B cell (primary cell): ENCODE measurements at regions not wholly inside any gene's neighbourhood (a gene's known extent, or its start where the extent isn't known, plus 50 kb on each side); places are given as distances from the start of the nearest gene placed in this dataset.

Experiments used
- ATAC-seq: fragments of 200-7000 bp; cut with Tn5 transposase; one replicate; pipeline ENCODE4 v1.10.0; 2021; ENCODE audit warnings: low read depth, mild to moderate bottlenecking, moderate number of reproducible peaks, moderate library complexity
- CTCF ChIA-PET: fragments of 350-600 bp; sonication (Branson Sonifier 250); formaldehyde crosslinking; loops from one replicate; lab custom pipeline; 2021; ENCODE audit warnings: antibody characterized with exemption, inconsistent platforms; lab: Charles Lee
- POLR2A ChIA-PET: fragments of 350-600 bp; sonication (Branson Sonifier 250); formaldehyde crosslinking; loops from one replicate; lab custom pipeline; 2021; ENCODE audit warnings: antibody characterized with exemption; lab: Charles Lee
- DNase-seq: peaks from one replicate; pipeline ENCODE4 v3.0.0; 2013
- H2AFZ ChIP-seq: 2 replicates; pipeline ENCODE4 v1.6.1; 2012; ENCODE audit warnings: mild to moderate bottlenecking, low read depth, low read length; ENCODE audit not compliant: insufficient read depth, poor library complexity, severe bottlenecking
- H3K27ac ChIP-seq, 2 donors: 1 replicate in 1 of 2; 2 replicates in 1 of 2; pipeline ENCODE4 v1.5.1; 2012 to 2013; ENCODE audit warnings: low read length in 2 of 2, mild to moderate bottlenecking in 2 of 2, moderate library complexity in 1 of 2
- H3K27me3 ChIP-seq, 4 experiments: fragments of 200-600 bp in 1 of 4; sonication (generic) in 1 of 4; replicated peaks in 1 of 4; 1 replicate in 2 of 4; 2 replicates in 2 of 4; pipeline versions ENCODE4 v1.6.1 to v1.7.0; 2013 to 2016; ENCODE audit warnings: low read length in 3 of 4, mild to moderate bottlenecking in 2 of 4, mixed read lengths in 1 of 4, moderate library complexity in 1 of 4; ENCODE audit not compliant: insufficient read depth in 4 of 4, control insufficient read depth in 3 of 4; ENCODE audit errors: control extremely low read depth in 1 of 4
- H3K36me3 ChIP-seq, 2 experiments: replicated peaks in 1 of 2; 1 replicate in 1 of 2; 2 replicates in 1 of 2; pipeline versions ENCODE4 v1.6.1 to v1.7.1; 2013; ENCODE audit warnings: low read length in 1 of 2; ENCODE audit not compliant: insufficient read depth in 2 of 2, control insufficient read depth in 1 of 2; ENCODE audit errors: control extremely low read depth in 1 of 2, extremely low read depth in 1 of 2
- H3K4me1 ChIP-seq, 2 donors: fragments of 200-600 bp in 1 of 2; sonication (generic) in 1 of 2; 1 replicate in 1 of 2; 2 replicates in 1 of 2; pipeline versions ENCODE4 v1.5.1 to v1.6.1; 2013 to 2017; ENCODE audit warnings: low read length in 2 of 2; ENCODE audit not compliant: control insufficient read depth in 2 of 2, insufficient read depth in 2 of 2
- H3K4me2 ChIP-seq: replicated peaks from 2 replicates; pipeline ENCODE3; 2012; ENCODE audit warnings: mild to moderate bottlenecking, low read depth, low read length; ENCODE audit not compliant: poor library complexity, severe bottlenecking
- H3K4me3 ChIP-seq, 5 experiments: fragments of 200-600 bp in 1 of 5; sonication (generic) in 1 of 5; 1 replicate in 3 of 5; 2 replicates in 2 of 5; pipeline versions ENCODE4 v1.5.1 to v1.7.0; 2011 to 2016; ENCODE audit warnings: low read length in 4 of 5, mild to moderate bottlenecking in 4 of 5, low read depth in 2 of 5, control low read depth in 1 of 5, moderate library complexity in 1 of 5; ENCODE audit not compliant: insufficient read depth in 1 of 5; ENCODE audit errors: control extremely low read depth in 1 of 5, extremely low read depth in 1 of 5
- H3K79me2 ChIP-seq: fragments of 200-600 bp; sonication (generic); one replicate; pipeline ENCODE4 v1.6.0; 2016; ENCODE audit warnings: low read length; ENCODE audit not compliant: control insufficient read depth, insufficient read depth
- H3K9ac ChIP-seq: fragments of 200-600 bp; sonication (generic); 2 replicates; pipeline ENCODE4 v1.6.1; 2017; ENCODE audit warnings: mild to moderate bottlenecking, low read length, moderate library complexity
- H3K9me3 ChIP-seq, 3 donors: one replicate each; pipeline versions ENCODE4 v1.6.1 to v1.7.1; 2013; ENCODE audit warnings: low read length in 2 of 3; ENCODE audit not compliant: control insufficient read depth in 2 of 3, insufficient read depth in 1 of 3; ENCODE audit errors: control extremely low read depth in 1 of 3
- H4K20me1 ChIP-seq: 2 replicates; pipeline ENCODE4 v1.6.0; 2012; ENCODE audit warnings: mild to moderate bottlenecking, low read length; ENCODE audit not compliant: insufficient read depth, control insufficient read depth, poor library complexity, severe bottlenecking
- H3K27ac Mint-ChIP-seq: one replicate; pipeline ENCODE4 v1.8.0; 2021; ENCODE audit warnings: mixed read lengths
- H3K27me3 Mint-ChIP-seq: one replicate; pipeline ENCODE4 v1.8.0; 2021; ENCODE audit warnings: mixed read lengths
- H3K4me1 Mint-ChIP-seq: one replicate; pipeline ENCODE4 v1.8.0; 2021; ENCODE audit warnings: mixed read lengths
- H3K4me3 Mint-ChIP-seq: one replicate; pipeline ENCODE4 v1.8.0; 2021; ENCODE audit warnings: mixed read lengths
- H3K9me3 Mint-ChIP-seq: one replicate; pipeline ENCODE4 v1.8.0; 2022; ENCODE audit warnings: mixed read lengths; ENCODE audit not compliant: insufficient read depth
- EZH2 ChIP-seq: IDR thresholded peaks from 2 replicates; pipeline ENCODE4 v1.6.1; 2012; ENCODE audit warnings: borderline replicate concordance, low read depth, mild to moderate bottlenecking, moderate library complexity, low read length; ENCODE audit not compliant: insufficient read depth, poor library complexity, severe bottlenecking
- whole genome bisulfite sequencing: methylation state at CpG from one replicate; pipeline ENCODE4 v1.1.5; 2013; ENCODE audit warnings: missing lambda C conversion rate; ENCODE audit not compliant: insufficient coverage; 5-methylcytosine and 5-hydroxymethylcytosine counted together
- intact Hi-C: fragments of 100-400 bp; cut with micrococcal nuclease; formaldehyde crosslinking; loops from one replicate; pipeline ENCODE4 v1.10.0; 2022
- TF ChIP-seq, protein P1 (sequence below): fragments of 200-600 bp; IDR thresholded peaks from one replicate; pipeline ENCODE4 v1.8.0; 2022; ENCODE audit warnings: antibody characterized with exemption, mild to moderate bottlenecking

DNA sequence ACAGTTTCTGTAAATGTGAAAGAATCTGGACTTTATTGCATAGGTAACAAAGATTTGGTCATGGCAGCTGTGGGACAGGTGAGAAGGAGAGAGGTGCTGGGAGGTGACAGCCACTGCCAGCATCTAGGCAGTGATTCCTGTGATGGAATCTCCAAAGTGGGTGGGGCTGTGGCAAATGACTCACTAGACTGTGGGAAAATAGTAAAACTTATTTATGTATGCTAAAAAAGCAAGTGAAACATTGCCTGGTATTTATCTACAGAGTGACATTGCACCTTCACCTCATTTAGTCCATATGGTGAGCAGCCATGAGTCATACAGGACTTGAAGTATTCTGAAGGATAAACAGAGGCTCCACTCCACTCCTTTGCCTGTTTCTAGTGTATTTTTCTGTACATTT lies 145.3 kb upstream of the MEX3C start:
- Mint-ChIP-seq H3K4me1 (no peaks in the 10 kb centered on the region), H3K4me3 (no peak overlapping the region), H3K27ac (no peak overlapping the region), H3K9me3 (peaks cover 2% of the 10 kb centered on the region), H3K27me3 (peaks cover 23% of the 10 kb centered on the region)
- no peak for TF ChIP-seq EZH2
- TF ChIP-seq, protein P1, sequence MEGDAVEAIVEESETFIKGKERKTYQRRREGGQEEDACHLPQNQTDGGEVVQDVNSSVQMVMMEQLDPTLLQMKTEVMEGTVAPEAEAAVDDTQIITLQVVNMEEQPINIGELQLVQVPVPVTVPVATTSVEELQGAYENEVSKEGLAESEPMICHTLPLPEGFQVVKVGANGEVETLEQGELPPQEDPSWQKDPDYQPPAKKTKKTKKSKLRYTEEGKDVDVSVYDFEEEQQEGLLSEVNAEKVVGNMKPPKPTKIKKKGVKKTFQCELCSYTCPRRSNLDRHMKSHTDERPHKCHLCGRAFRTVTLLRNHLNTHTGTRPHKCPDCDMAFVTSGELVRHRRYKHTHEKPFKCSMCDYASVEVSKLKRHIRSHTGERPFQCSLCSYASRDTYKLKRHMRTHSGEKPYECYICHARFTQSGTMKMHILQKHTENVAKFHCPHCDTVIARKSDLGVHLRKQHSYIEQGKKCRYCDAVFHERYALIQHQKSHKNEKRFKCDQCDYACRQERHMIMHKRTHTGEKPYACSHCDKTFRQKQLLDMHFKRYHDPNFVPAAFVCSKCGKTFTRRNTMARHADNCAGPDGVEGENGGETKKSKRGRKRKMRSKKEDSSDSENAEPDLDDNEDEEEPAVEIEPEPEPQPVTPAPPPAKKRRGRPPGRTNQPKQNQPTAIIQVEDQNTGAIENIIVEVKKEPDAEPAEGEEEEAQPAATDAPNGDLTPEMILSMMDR = no peak
- H3K36me3 ChIP-seq = no peaks in the 10 kb centered on the region
- DNase-seq = no peak
- H3K4me3 ChIP-seq = no peak overlapping the region
- H3K27ac ChIP-seq = no peak overlapping the region
- intact Hi-C loops = no loop called here
- H3K4me1 ChIP-seq = no peaks in the 10 kb centered on the region
- ATAC-seq = no peak
- no peaks in the 10 kb centered on the region for H3K79me2 ChIP-seq
- ChIA-PET POLR2A (no interaction called here), CTCF (no interaction called here)
- no peak overlapping the region for H3K9ac ChIP-seq
- H4K20me1 ChIP-seq = no peaks in the 10 kb centered on the region
- H3K27me3 ChIP-seq = peaks cover 0 to 11% (median 2%) of the 10 kb centered on the region in 4 experiments
- no peak overlapping the region for H2AFZ ChIP-seq
- no peak overlapping the region for H3K4me2 ChIP-seq
- H3K9me3 ChIP-seq = no peaks in the 10 kb centered on the region

GRCh38 chr18:51345848-51346391 lies 148.4 kb upstream of the MEX3C start:
- Histone ChIP-seq H3K9ac (no peak overlapping the region), H3K36me3 (no peaks in the 10 kb centered on the region), H3K4me2 (no peak overlapping the region), H3K27ac (no peak overlapping the region), H3K4me3 (no peak overlapping the region), H4K20me1 (no peaks in the 10 kb centered on the region), H2AFZ (no peak overlapping the region), H3K79me2 (no peaks in the 10 kb centered on the region), H3K4me1 (no peaks in the 10 kb centered on the region), H3K9me3 (no peaks in the 10 kb centered on the region), H3K27me3 (peaks cover 0 to 16% (median 0%) of the 10 kb centered on the region in 4 experiments)
- Mint-ChIP-seq H3K9me3 (peaks cover 2% of the 10 kb centered on the region), H3K4me3 (no peak overlapping the region), H3K4me1 (no peaks in the 10 kb centered on the region), H3K27me3 (peaks cover 24% of the 10 kb centered on the region), H3K27ac (no peak overlapping the region)
- no peak for TF ChIP-seq EZH2
- TF ChIP-seq, protein P1 = no peak
- WGBS = 77% methylated on average over 4 of the region's 5 CpGs
- CTCF ChIA-PET = interaction anchor here (1.1 kb wide), 1 partner anchor 13 kb away, joined by 3 read pairs; no protein-coding TSS in a partner anchor
- POLR2A ChIA-PET = no interaction called here
- ATAC-seq = no peak
- DNase-seq = no peak
- intact Hi-C loops = no loop called here
